ENCODE measurements at regions not wholly inside any gene's neighbourhood (a gene's known extent, or its start where the extent isn't known, plus 50 kb on each side); places are given as distances from the start of the nearest gene placed in this dataset.

DNA sequence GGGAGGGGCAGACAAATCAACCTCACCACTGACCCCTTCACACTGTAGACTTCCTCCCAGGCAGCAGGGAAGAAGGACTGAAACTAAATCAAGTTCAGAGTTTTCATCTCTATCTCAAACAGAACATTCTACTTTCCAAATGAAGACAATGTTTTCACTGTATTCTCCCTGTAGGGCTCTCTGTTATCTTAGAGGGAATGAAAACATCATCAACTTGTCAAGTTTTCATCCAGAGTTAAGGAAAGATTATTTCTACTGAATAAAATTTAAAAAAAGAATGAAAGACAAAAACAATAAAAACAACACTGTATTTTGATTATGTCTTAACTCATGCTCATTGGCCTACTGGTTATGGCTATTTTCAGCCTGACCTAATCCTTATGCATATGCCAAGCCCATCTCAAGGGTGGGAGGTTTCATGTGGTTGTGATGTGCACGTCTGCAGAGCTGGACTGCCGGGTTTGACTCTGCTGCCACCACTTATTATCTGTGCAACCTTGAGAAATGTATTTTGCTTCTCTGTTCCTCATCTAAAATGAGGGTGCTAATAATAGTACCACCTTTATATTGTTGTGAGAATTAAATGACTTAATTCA lies 152.0 kb upstream of the AVPR1A start:
- intact Hi-C loops (cut with micrococcal nuclease): no loop called here
- DNase-seq: no peak
- Histone ChIP-seq H3K4me1 (peaks cover 24% of the 10 kb centered on the region), H3K9me3 (replicated peaks) (no peaks in the 10 kb centered on the region), H3K27me3 (ENCODE audit: low read depth) (no peaks in the 10 kb centered on the region), H3K4me3 (no peak overlapping the region), H3K36me3 (no peaks in the 10 kb centered on the region), H3K27ac (replicated peaks) (peak overlapping the region; percentile 68)
- TF ChIP-seq, protein P1, sequence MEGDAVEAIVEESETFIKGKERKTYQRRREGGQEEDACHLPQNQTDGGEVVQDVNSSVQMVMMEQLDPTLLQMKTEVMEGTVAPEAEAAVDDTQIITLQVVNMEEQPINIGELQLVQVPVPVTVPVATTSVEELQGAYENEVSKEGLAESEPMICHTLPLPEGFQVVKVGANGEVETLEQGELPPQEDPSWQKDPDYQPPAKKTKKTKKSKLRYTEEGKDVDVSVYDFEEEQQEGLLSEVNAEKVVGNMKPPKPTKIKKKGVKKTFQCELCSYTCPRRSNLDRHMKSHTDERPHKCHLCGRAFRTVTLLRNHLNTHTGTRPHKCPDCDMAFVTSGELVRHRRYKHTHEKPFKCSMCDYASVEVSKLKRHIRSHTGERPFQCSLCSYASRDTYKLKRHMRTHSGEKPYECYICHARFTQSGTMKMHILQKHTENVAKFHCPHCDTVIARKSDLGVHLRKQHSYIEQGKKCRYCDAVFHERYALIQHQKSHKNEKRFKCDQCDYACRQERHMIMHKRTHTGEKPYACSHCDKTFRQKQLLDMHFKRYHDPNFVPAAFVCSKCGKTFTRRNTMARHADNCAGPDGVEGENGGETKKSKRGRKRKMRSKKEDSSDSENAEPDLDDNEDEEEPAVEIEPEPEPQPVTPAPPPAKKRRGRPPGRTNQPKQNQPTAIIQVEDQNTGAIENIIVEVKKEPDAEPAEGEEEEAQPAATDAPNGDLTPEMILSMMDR (IDR thresholded peaks at IDR 0.05; ENCODE audit: borderline replicate concordance): no peak

DNA sequence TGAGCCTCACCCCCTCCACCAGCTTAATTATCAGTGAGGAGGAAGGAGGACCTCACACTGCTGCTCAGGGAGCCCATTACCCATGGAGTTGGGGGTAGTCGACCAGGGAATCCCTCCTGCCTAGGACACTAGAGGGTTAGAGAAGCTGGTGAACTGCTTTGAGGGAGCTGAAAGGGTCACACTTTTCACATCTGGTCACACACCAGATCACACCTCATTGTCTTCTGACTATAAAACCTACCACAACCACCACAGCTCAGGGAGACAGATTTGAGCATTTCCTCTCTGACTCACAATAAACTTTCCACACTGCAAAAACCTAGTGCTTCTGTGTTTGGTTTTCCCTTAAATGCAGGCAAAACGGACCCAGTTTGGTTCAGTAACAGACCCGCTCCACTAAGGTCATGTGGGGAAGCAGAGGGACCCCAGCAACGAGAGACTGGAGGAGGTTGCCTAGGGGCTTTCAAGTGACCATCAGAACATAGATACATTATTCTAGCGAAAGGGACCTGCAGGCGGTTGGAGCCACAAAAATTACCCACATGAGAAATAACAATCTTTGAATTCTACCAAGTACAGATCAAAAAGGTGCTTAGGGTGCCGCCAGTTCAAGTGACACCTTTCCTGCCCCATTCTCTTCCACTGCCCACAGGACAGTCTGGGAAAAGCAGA lies 151.4 kb upstream of the AVPR1A start:
- Histone ChIP-seq H3K36me3 (no peaks in the 10 kb centered on the region), H3K27me3 (ENCODE audit: low read depth) (no peaks in the 10 kb centered on the region), H3K4me3 (no peak overlapping the region), H3K27ac (replicated peaks) (peak overlapping the region; percentile 68), H3K4me1 (peaks cover 17% of the 10 kb centered on the region), H3K9me3 (replicated peaks) (no peaks in the 10 kb centered on the region)
- DNase-seq: no peak
- intact Hi-C loops (cut with micrococcal nuclease): no loop called here
- TF ChIP-seq, protein P1 (IDR thresholded peaks at IDR 0.05; ENCODE audit: borderline replicate concordance): no peak

DNA sequence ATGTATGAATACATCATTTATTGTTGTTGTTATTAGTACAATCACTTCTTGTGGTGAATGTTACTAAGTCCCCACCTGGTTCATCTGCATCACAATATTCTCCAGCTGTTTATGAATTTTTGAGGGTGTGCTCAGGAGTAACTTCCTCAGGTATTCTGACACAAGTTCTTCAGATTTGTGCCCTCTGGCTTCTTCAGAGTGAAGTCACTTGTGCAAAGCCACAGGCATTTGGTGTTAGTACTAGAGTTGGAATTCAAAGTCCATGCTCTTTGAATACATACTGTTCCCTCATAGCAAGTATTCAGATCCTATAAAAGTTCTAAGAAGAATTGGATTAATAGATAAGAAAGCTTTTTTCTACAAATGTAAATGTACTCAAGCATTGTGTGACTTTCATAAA lies 150.3 kb upstream of the AVPR1A start:
- peaks cover 7% of the 10 kb centered on the region for H3K4me1 ChIP-seq
- H3K9me3 ChIP-seq (replicated peaks): no peaks in the 10 kb centered on the region
- TF ChIP-seq, protein P1 (IDR thresholded peaks at IDR 0.05; ENCODE audit: borderline replicate concordance): no peak
- H3K36me3 ChIP-seq: no peaks in the 10 kb centered on the region
- no peak overlapping the region for H3K4me3 ChIP-seq
- H3K27me3 ChIP-seq (ENCODE audit: low read depth): no peaks in the 10 kb centered on the region
- DNase-seq: no peak
- no peak overlapping the region for H3K27ac ChIP-seq (replicated peaks)
- intact Hi-C loops (cut with micrococcal nuclease): no loop called here

GRCh38 chr12:63298386-63298930 lies 147.5 kb upstream of the AVPR1A start:
- peaks cover 5% of the 10 kb centered on the region for H3K4me1 ChIP-seq
- H3K27ac ChIP-seq (replicated peaks): no peak overlapping the region
- TF ChIP-seq, protein P1 (IDR thresholded peaks at IDR 0.05; ENCODE audit: borderline replicate concordance): no peak
- no peaks in the 10 kb centered on the region for H3K27me3 ChIP-seq (ENCODE audit: low read depth)
- no peak for DNase-seq
- no peak overlapping the region for H3K4me3 ChIP-seq
- intact Hi-C loops (cut with micrococcal nuclease): no loop called here
- H3K9me3 ChIP-seq (replicated peaks): no peaks in the 10 kb centered on the region
- H3K36me3 ChIP-seq: no peaks in the 10 kb centered on the region

- no peak overlapping the region for H3K27ac ChIP-seq (replicated peaks)
- intact Hi-C loops (cut with micrococcal nuclease): no loop called here
- no peak for DNase-seq
- TF ChIP-seq, protein P1 (IDR thresholded peaks at IDR 0.05; ENCODE audit: borderline replicate concordance): no peak
- no peaks in the 10 kb centered on the region for H3K36me3 ChIP-seq
- H3K27me3 ChIP-seq (ENCODE audit: low read depth): no peaks in the 10 kb centered on the region
- H3K4me1 ChIP-seq: no peaks in the 10 kb centered on the region
- no peaks in the 10 kb centered on the region for H3K9me3 ChIP-seq (replicated peaks)
- no peak overlapping the region for H3K4me3 ChIP-seq
Observed at GRCh38 chr12:63294327-63294632, 143.3 kb upstream of the AVPR1A start.

Data from left ventricle myocardium inferior (tissue), 1 donor.